GM19452 (cell line): ENCODE measurements at regions not wholly inside any gene's neighbourhood (a gene's known extent, or its start where the extent isn't known, plus 50 kb on each side); places are given as distances from the start of the nearest gene placed in this dataset.
"Not testable (repeated sequence)": the region's sequence is repeated elsewhere in the genome, so short reads cannot be mapped to it uniquely, and the experiment has no call there.

ENCODE experiments used
- ATAC-seq: cut with Tn5 transposase; IDR thresholded peaks from one replicate; pipeline ENCODE4 v1.9.1; 2021; ENCODE audit not compliant: unreplicated experiment

- not testable (repeated sequence) for ATAC-seq
These were observed 1643.7 kb downstream of the SPATA31A7 start for GRCh38 chr9:62833323-62834200.

DNA sequence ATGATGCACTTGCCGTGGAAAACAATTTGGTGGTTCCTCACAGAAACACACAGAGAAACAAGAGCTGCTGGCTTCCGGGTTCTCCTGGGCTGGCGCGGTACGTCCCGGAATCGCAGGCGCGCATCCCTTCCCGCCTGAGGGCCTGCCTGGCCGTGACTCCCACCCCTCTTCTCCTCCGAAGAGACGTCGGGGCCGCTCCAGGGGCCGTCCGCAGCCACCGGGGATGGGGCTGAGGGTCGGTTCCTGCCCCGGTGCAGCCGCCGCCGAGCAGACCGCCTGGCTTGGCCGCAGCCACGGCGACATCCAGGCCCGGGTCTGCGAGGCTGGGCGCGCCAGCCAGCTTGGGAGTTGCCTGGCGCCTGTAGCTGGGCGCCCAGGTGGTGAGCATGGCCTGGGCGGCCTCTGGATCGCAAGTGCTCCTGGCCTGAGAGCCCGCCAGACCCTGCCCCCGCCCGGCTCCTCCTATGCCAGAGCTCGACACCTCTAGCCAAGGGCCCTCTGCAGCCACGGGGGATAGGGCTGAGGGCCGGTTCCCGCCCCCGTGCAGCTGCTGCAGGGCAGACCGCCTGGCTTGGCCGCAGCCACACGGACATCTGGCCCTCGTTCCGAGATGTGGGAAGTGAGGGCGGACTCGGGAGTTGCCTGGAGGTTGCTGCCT lies 1647.5 kb downstream of the SPATA31A7 start:
- peak; percentile 24 for ATAC-seq

- peak; percentile 100 for ATAC-seq
These were observed 1648.3 kb downstream of the SPATA31A7 start for GRCh38 chr9:62838024-62838718.

DNA sequence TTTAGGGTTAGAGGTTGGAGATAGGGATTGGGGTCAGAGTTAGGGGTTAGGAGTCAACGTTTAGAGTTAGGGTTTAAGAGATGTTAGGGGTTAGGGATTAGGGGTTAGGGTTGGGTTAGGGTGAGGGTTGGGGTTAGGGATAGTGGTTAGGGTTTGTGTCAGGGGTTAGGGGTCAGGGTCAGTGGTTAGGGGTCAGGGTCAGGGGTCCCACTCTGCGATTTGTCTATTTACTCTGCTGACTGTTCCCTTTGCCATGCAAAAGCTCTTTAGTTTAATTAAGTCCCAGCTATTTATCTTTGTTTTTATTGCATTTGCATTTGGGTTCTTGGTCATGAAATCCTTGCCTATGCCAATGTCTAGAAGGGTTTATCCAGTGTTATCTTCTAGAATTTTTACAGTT lies 1649.3 kb downstream of the SPATA31A7 start:
- ATAC-seq = not testable (repeated sequence)

DNA sequence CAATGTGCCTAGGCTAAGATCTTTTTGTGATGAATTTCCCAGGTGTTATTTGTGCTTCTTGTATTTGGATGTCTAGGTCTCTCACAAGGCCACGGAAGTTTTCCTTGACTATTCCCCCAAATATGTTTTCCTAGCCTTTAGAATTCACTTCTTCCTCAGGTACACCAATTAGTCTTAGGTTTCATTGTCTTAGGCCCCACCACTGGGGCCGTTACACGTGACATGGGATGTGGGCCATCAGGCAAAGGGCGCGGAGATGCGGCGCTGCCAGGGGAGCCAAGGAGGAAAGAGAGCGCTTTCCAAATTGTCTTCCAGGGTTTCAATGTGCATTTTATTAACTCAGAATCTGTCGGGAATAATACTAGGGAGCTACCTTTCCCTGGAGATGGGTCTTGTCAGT lies 1653.3 kb downstream of the SPATA31A7 start:
- ATAC-seq = not testable (repeated sequence)

DNA sequence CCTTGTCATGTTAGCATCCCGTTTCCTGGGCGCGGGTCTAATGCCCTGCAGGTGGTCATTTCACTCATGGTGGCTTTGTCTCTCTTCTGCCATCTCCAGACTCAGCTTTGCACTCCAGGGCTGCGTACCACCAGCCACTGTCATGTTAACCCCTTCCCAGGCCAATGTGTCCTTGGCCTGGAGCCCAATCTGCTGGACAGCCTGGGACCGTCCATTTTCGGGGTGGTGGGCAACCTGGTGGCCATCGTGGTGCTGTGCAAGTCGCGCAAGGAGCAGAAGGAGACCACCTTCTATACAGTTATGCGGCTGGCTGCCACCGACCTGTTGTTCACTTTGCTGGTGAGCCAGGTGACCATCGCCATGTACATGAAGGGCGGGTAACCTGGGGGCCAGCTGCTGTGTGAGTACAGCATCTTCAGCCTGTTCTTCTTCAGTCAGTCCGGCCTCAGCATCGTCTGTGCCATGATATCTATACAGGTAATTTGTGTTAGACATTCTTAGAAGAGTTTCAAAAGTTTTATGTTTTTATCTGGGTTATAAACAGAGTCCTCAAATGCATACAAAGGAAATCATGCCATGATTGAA lies 1654.0 kb downstream of the SPATA31A7 start:
- not testable (repeated sequence) for ATAC-seq

- ATAC-seq = not testable (repeated sequence)
These were observed 1654.9 kb downstream of the SPATA31A7 start for GRCh38 chr9:62844681-62845185.

DNA sequence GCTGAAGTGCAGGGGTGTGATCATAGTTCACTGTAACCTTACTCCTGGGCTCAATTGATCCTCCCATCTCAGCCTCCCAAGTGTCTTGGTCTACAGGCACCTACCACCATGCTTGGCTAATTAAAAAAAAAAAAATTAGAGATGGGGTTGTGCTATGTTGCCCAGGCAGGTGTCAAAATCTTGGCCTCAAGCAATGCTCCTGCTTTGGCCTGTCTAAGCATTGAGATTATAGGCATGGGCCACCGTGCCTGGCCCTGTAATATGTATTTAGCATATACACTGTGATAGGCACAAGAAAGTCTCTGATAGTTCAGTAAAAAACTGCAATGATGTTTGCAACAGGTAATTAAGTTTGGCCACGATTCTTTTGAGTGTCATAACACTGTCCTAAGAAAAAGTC lies 1658.4 kb downstream of the SPATA31A7 start:
- not testable (repeated sequence) for ATAC-seq

GRCh38 chr9:62849991-62850390 lies 1660.2 kb downstream of the SPATA31A7 start:
- ATAC-seq = not testable (repeated sequence)

GRCh38 chr9:62857280-62857679 lies 1667.4 kb downstream of the SPATA31A7 start:
- ATAC-seq = not testable (repeated sequence)

DNA sequence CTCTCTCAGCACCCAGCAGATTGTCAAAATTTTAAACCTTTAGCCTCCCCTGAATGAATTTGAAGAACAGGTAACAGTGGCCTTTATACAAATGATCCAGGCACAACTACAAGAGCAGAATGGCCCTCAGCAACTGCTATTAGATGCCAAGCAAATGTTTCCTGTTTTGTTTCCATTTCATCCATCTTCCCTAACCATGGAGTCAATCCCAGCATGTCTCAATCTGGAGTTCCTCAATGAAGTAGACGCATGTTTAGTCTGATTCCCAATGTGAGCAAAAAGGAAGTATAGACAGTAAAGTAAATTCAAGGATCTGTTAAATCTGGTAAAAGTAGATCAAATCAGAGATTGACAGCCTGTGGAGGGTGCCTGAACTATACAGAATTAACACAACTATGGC lies 1668.4 kb downstream of the SPATA31A7 start:
- not testable (repeated sequence) for ATAC-seq

- not testable (repeated sequence) for ATAC-seq
These were observed 1671.4 kb downstream of the SPATA31A7 start for GRCh38 chr9:62860939-62861860.

DNA sequence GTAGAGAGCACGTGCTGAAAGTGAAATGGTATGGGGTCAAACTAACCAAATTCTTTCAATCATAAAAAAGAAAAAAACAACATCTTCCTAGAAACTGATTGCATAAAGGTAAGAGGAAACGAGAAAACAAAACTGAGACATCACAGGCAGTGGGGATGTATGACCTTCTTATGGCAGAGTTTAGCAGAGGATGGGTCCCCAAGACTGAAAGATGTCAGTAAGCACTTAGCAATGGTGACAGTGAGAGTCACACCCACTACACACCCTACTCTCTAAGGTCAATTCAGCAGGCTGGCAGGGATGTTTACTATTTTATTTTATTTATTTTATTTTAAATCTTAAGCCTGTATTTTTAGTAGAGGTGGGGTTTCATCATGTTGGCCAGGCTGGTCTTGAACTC lies 1672.3 kb downstream of the SPATA31A7 start:
- ATAC-seq = not testable (repeated sequence)

DNA sequence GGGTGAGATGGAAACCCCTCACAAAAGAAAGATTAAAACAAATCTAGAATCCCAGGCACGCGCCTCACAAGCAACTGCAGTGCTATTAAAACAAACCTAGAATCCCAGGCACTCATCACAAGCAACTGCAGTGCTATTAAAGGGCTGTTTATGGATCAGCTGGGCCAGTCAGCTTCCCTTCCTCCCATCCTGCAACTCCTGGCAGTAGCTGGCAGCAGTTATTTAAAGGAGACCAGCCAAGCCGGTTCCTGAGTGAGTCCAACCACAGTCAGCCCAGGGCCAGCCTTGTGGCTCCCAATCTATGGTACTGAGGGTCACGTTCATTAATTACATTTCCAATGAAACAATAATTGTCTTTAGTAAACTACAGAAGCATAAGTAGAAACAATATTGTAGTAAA lies 1673.5 kb downstream of the SPATA31A7 start:
- not testable (repeated sequence) for ATAC-seq

DNA sequence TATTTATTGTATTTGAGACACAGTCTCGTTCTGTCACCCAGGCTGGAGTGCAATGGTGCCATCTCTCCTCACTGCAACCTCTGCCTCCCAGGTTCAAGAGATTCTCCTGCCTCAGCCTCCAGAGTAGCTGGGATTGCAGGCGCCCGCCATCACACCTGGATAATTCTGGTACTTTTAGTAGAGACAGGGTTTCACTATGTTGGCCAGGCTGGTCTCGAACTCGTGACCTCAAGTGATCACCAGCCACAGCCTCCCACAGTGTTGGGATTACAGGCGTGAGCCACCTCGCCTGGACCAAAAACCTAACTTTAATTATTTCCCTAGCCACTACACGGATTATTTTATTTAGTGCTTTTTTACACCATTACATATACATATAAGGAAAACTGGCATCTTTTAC lies 1674.0 kb downstream of the SPATA31A7 start:
- not testable (repeated sequence) for ATAC-seq

DNA sequence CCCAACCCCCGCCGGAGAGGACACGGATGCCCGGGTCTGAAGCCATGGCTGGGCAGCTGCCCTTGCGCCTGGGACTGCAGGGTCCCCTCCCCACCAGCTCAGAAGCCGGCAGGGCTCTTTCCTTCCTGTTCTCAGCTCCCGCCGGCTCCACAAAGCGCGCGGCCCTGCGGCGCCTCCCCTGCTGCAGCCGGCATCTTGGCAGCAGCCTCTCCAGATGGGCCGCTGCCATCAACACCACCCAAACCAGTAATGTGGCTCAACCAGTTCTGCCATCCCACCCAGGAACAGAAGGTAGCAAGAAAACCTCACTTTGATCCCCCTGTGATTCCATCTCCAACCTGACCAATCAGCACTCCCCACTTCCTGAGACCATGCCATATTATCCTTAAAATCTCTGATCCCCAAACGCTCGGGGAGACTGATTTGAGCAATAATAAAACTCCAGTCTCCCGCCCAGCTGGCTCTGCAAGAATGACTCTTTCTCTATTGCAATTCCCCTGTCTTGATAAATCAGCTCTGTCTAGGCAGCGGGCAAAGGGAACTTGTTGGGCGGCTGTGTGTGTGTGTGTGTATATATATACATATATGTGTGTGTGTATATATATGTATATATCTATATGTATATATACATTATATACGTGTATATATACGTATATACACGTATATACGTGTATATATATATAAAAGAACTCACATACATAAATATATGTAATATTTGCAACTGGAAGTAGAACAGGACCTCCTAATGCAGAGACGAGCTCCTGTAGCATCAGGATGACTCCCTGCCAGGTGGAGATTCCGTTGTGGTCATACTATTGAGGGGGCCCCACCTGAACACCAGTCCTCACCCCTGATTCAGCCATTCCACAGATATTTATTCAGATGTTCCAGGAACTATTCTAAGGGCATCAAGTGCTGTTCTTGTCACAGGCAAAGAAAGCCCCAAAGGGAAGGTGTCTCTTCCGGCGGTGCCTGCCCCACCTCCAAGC lies 1674.9 kb downstream of the SPATA31A7 start:
- ATAC-seq = not testable (repeated sequence)

GRCh38 chr9:62869061-62869460 lies 1679.2 kb downstream of the SPATA31A7 start:
- not testable (repeated sequence) for ATAC-seq

GRCh38 chr9:62871765-62872164 lies 1681.9 kb downstream of the SPATA31A7 start:
- not testable (repeated sequence) for ATAC-seq

- ATAC-seq = not testable (repeated sequence)
These were observed 1684.4 kb downstream of the SPATA31A7 start for GRCh38 chr9:62874213-62874612.
